Suppressor macrophage (primary cell): ENCODE measurements at regions not wholly inside any gene's neighbourhood (a gene's known extent, or its start where the extent isn't known, plus 50 kb on each side); places are given as distances from the start of the nearest gene placed in this dataset.
"Not testable (repeated sequence)": the region's sequence is repeated elsewhere in the genome, so short reads cannot be mapped to it uniquely, and the experiment has no call there.

Experiments used
- DNase-seq, 4 experiments: peaks; one replicate each; pipeline ENCODE4 v3.0.0-alpha.2; 2020 to 2022

GRCh38 chr4:53959343-53960120, 104.9 kb downstream of the CHIC2 start:
- DNase-seq: no peak

- DNase-seq: no peak
Observed at GRCh38 chr4:53956454-53956853, 108.0 kb downstream of the CHIC2 start.

- no peak for DNase-seq
Observed at GRCh38 chr4:53956053-53956452, 108.4 kb downstream of the CHIC2 start.

- no peak for DNase-seq
Observed at GRCh38 chr4:53951414-53951813, 113.0 kb downstream of the CHIC2 start.

- no peak for DNase-seq
Observed at GRCh38 chr4:53943345-53944085, 120.9 kb downstream of the CHIC2 start.

GRCh38 chr4:53942712-53943111, 121.7 kb downstream of the CHIC2 start:
- no peak for DNase-seq

GRCh38 chr4:53941331-53941730, 123.1 kb downstream of the CHIC2 start:
- DNase-seq: no peak

GRCh38 chr4:53939892-53940291, 124.5 kb downstream of the CHIC2 start:
- not testable (repeated sequence) for DNase-seq

GRCh38 chr4:53937918-53938317, 126.5 kb downstream of the CHIC2 start:
- no peak for DNase-seq

- no peak for DNase-seq
Observed at GRCh38 chr4:53937327-53937726, 127.1 kb downstream of the CHIC2 start.

- DNase-seq: no peak
Observed at GRCh38 chr4:53935780-53936179, 128.6 kb downstream of the CHIC2 start.

- no peak for DNase-seq
Observed at GRCh38 chr4:53932796-53933610, 131.4 kb downstream of the CHIC2 start.

- DNase-seq: no peak
Observed at GRCh38 chr4:53931461-53931961, 132.9 kb downstream of the CHIC2 start.

- DNase-seq: peak; percentile 82 to 89 (median 84)
Observed at GRCh38 chr4:53929955-53930798, 134.2 kb downstream of the CHIC2 start.

- DNase-seq: no peak
Observed at GRCh38 chr4:53929311-53929710, 135.1 kb downstream of the CHIC2 start.

GRCh38 chr4:53928825-53929224, 135.6 kb downstream of the CHIC2 start:
- peak in 3 of 4 experiments; percentile 31 to 51 (median 43) for DNase-seq

- no peak for DNase-seq
Observed at GRCh38 chr4:53925050-53925605, 139.3 kb downstream of the CHIC2 start.

GRCh38 chr4:53924333-53925049, 139.9 kb downstream of the CHIC2 start:
- peak in 2 of 4 experiments; percentile 21 to 41 for DNase-seq

GRCh38 chr4:53923921-53924320, 140.5 kb downstream of the CHIC2 start:
- DNase-seq: no peak

- DNase-seq: no peak
Observed at GRCh38 chr4:53921856-53922255, 142.5 kb downstream of the CHIC2 start.

GRCh38 chr4:53920883-53921282, 143.5 kb downstream of the CHIC2 start:
- DNase-seq: no peak
